Mucosa of stomach (tissue), 1 donor: ENCODE measurements at regions not wholly inside any gene's neighbourhood (a gene's known extent, or its start where the extent isn't known, plus 50 kb on each side); places are given as distances from the start of the nearest gene placed in this dataset.

ENCODE experiments used
- H3K27me3 ChIP-seq: one replicate; pipeline ENCODE4 v1.7.0; 2013; ENCODE audit warnings: mild to moderate bottlenecking, low read length; ENCODE audit not compliant: control insufficient read depth, insufficient read depth
- H3K36me3 ChIP-seq: one replicate; pipeline ENCODE4 v1.7.0; 2013; ENCODE audit warnings: low read length; ENCODE audit not compliant: control insufficient read depth, insufficient read depth
- H3K4me1 ChIP-seq: one replicate; pipeline ENCODE4 v1.7.0; 2013; ENCODE audit warnings: mild to moderate bottlenecking, low read length; ENCODE audit not compliant: control insufficient read depth, insufficient read depth
- H3K4me3 ChIP-seq: one replicate; pipeline ENCODE4 v1.7.0; 2013; ENCODE audit warnings: low read length
- H3K9ac ChIP-seq: one replicate; pipeline ENCODE4 v1.7.0; 2013; ENCODE audit warnings: mild to moderate bottlenecking, low read length, moderate library complexity
- H3K9me3 ChIP-seq: one replicate; pipeline ENCODE4 v1.7.0; 2013; ENCODE audit warnings: mild to moderate bottlenecking, low read length, moderate library complexity; ENCODE audit not compliant: control insufficient read depth
- donor health status: Pancreatic carcinoma.

DNA sequence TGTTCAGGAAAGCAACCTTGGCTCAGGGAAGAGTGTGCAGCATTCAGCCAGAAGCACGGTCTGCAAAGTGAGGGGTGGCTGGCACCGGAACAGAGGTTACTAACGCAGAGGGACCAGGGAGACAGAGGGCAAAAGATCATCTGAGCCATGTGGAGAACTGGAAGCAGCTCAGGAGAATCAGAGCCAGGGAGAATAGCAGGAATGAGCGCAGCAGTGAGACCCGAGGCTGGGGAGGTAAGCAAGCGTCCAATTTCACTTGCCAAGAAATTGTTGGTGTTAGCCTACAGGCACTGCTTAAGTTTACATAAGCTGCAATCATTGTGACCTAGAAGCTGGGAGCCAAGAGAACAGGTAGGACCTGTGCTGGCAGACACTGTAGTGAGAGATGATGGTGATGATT is 372.6 kb upstream of the POU3F3 start:
- H3K9ac ChIP-seq: no peak overlapping the region
- no peaks in the 10 kb centered on the region for H3K4me1 ChIP-seq
- H3K9me3 ChIP-seq: no peaks in the 10 kb centered on the region
- H3K4me3 ChIP-seq: no peak overlapping the region
- H3K27me3 ChIP-seq: no peaks in the 10 kb centered on the region
- H3K36me3 ChIP-seq: no peaks in the 10 kb centered on the region

DNA sequence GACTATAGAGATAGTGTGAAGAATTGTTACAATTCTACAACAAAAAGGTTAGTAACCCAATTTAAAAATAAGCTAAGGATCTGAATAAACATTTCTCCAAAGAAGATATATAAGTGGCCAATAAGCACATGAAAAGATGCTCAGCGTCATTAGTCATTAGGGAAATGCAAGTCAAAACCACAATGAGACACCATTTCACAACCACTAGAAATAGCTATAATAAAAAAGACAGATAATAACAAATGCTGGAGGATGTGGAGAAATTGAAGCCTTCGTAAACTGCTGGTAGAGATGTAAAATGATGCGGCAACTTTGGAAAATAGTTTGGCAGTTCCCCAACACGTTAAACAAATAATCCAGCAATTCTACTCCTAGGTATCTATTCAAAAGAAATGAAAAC is 366.5 kb upstream of the POU3F3 start:
- H3K9ac ChIP-seq: no peak overlapping the region
- H3K4me3 ChIP-seq: no peak overlapping the region
- no peaks in the 10 kb centered on the region for H3K27me3 ChIP-seq
- no peaks in the 10 kb centered on the region for H3K36me3 ChIP-seq
- no peaks in the 10 kb centered on the region for H3K9me3 ChIP-seq
- H3K4me1 ChIP-seq: no peaks in the 10 kb centered on the region

GRCh38 chr2:104493698-104494097 is 360.2 kb upstream of the POU3F3 start:
- no peaks in the 10 kb centered on the region for H3K4me1 ChIP-seq
- no peaks in the 10 kb centered on the region for H3K36me3 ChIP-seq
- no peak overlapping the region for H3K9ac ChIP-seq
- no peaks in the 10 kb centered on the region for H3K27me3 ChIP-seq
- no peaks in the 10 kb centered on the region for H3K9me3 ChIP-seq
- H3K4me3 ChIP-seq: no peak overlapping the region

DNA sequence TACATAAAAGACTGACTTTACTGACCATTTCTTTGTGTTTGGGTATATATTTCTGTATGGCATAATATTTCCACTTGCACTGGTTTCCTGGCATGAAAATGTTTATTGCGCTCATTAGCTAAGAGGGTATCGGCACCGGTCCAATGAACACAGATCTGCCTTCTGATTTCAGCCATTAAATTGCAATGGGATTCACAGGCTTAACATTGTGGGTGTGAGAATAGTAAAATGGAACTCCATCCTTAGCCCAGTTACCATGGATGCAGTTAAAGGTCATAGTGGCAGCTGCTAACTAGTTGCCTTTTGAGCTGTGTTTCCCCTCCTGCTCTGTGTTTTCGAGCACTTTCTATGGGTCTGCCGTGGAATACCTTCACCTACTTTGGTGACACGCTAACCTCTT is 352.6 kb upstream of the POU3F3 start:
- no peaks in the 10 kb centered on the region for H3K9me3 ChIP-seq
- H3K9ac ChIP-seq: no peak overlapping the region
- no peaks in the 10 kb centered on the region for H3K36me3 ChIP-seq
- no peak overlapping the region for H3K4me3 ChIP-seq
- no peaks in the 10 kb centered on the region for H3K4me1 ChIP-seq
- H3K27me3 ChIP-seq: no peaks in the 10 kb centered on the region

GRCh38 chr2:104501929-104502328 is 352.0 kb upstream of the POU3F3 start:
- Histone ChIP-seq H3K9ac (no peak overlapping the region), H3K27me3 (no peaks in the 10 kb centered on the region), H3K9me3 (no peaks in the 10 kb centered on the region), H3K36me3 (no peaks in the 10 kb centered on the region), H3K4me1 (no peaks in the 10 kb centered on the region), H3K4me3 (no peak overlapping the region)

DNA sequence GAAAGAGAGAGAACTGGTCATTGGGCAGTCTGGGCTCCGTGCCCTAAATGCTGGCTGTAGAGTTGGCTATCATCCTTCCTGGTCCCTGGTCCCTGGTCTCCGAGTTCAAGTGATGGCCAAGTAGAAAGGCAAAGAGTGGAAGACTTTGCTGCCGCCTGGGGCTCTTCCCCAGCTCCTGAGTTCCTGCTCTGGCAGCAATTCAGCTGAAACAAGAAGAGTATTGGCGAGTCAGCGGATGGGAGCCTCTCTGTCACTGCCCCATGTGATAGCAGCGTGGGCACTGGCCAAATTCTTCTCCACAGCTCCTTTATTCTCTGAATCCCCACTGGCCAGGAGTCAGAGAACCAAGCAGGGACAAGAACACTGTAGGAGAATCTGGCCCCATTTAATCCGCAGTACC is 351.0 kb upstream of the POU3F3 start:
- H3K9me3 ChIP-seq: no peaks in the 10 kb centered on the region
- H3K4me1 ChIP-seq: no peaks in the 10 kb centered on the region
- no peak overlapping the region for H3K9ac ChIP-seq
- no peak overlapping the region for H3K4me3 ChIP-seq
- no peaks in the 10 kb centered on the region for H3K36me3 ChIP-seq
- H3K27me3 ChIP-seq: no peaks in the 10 kb centered on the region

- Histone ChIP-seq H3K9ac (no peak overlapping the region), H3K27me3 (no peaks in the 10 kb centered on the region), H3K9me3 (no peaks in the 10 kb centered on the region), H3K4me3 (no peak overlapping the region), H3K36me3 (no peaks in the 10 kb centered on the region), H3K4me1 (no peaks in the 10 kb centered on the region)
Observed at GRCh38 chr2:104504331-104505073, 349.4 kb upstream of the POU3F3 start.

- Histone ChIP-seq H3K36me3 (no peaks in the 10 kb centered on the region), H3K9ac (no peak overlapping the region), H3K9me3 (no peaks in the 10 kb centered on the region), H3K4me3 (no peak overlapping the region), H3K27me3 (no peaks in the 10 kb centered on the region), H3K4me1 (no peaks in the 10 kb centered on the region)
Observed at GRCh38 chr2:104518256-104518655, 335.7 kb upstream of the POU3F3 start.

DNA sequence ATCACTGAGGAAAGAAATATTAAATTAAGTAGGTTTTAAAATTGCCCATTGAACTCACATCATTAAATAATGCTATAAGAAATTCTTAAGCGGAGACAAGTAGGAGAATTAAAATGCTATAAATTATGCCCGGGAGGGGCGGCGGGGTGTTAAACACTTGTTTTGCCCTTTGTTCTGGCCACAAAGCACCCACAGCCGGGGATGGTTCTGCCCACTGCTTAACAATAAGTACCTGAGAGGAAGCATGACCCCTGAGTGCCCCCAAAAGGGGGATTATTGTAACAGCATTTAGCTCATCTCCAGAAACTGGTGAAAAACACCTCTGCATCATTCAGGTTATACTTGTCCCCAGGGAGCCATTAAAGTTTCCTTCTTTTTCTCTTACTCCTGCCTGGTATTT is 332.7 kb upstream of the POU3F3 start:
- H3K9me3 ChIP-seq: no peaks in the 10 kb centered on the region
- no peaks in the 10 kb centered on the region for H3K4me1 ChIP-seq
- H3K27me3 ChIP-seq: no peaks in the 10 kb centered on the region
- no peaks in the 10 kb centered on the region for H3K36me3 ChIP-seq
- H3K4me3 ChIP-seq: no peak overlapping the region
- no peak overlapping the region for H3K9ac ChIP-seq

DNA sequence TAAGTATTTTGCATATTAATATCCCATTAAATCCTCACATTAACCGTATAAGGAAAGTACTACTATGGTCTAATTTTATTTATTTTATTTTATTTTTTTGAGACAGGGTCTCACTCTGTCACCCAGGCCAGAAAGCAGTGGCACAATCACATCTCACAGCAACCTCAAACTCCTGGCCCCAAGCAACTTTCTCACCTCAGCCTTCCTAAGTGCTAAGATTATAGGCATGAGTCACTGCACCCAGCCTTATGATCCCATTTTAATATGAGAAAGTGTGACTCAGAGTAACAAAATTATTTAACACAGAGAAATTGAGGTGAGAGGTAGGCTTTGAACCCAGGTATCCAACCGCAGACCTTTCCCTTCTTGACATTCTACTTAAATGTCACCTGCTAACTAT is 330.0 kb upstream of the POU3F3 start:
- no peaks in the 10 kb centered on the region for H3K4me1 ChIP-seq
- H3K9ac ChIP-seq: no peak overlapping the region
- H3K27me3 ChIP-seq: no peaks in the 10 kb centered on the region
- no peaks in the 10 kb centered on the region for H3K36me3 ChIP-seq
- no peak overlapping the region for H3K4me3 ChIP-seq
- H3K9me3 ChIP-seq: no peaks in the 10 kb centered on the region

GRCh38 chr2:104528101-104528500 is 325.8 kb upstream of the POU3F3 start:
- no peaks in the 10 kb centered on the region for H3K36me3 ChIP-seq
- H3K4me1 ChIP-seq: no peaks in the 10 kb centered on the region
- no peaks in the 10 kb centered on the region for H3K9me3 ChIP-seq
- no peak overlapping the region for H3K9ac ChIP-seq
- no peak overlapping the region for H3K4me3 ChIP-seq
- H3K27me3 ChIP-seq: no peaks in the 10 kb centered on the region

DNA sequence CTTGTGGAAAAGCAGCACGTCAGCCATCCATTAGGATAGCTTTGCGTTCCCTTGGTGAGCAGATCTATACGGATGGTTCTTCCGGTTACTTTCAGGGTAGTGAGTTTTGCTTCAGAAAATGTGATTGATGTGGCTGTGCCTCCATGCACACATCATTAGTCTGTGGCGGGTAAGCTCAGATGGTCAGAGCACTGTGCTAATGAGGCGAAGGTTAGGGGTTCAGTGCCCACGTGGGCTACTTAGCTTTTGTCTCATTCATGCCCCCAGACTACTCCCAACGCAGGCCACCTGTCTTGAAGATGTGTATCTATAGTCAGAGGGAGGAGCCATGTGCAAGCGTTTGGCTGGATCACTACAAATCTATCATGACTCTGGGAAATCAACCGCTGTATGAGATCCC is 322.8 kb upstream of the POU3F3 start:
- no peaks in the 10 kb centered on the region for H3K4me1 ChIP-seq
- H3K4me3 ChIP-seq: no peak overlapping the region
- no peaks in the 10 kb centered on the region for H3K36me3 ChIP-seq
- no peak overlapping the region for H3K9ac ChIP-seq
- H3K27me3 ChIP-seq: no peaks in the 10 kb centered on the region
- no peaks in the 10 kb centered on the region for H3K9me3 ChIP-seq

DNA sequence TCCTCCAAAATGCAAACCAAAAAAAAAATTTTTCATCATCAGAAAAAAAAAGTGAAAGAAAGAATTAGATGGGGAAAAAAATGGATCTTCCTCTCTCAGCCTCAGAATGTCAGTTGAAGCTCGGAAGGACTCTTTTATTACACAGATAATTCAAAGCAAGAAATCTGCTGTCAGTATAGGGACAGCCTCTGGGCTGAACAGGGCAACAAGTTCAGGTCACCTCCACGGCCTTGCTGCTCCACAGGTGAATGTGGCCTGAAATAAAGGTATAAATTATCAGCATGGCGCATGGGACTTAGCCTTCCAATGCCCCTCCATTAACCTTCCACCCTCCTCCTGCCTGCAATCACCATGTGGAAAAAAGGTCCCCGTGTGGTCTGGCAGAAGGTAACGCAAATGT is 316.8 kb upstream of the POU3F3 start:
- Histone ChIP-seq H3K9ac (no peak overlapping the region), H3K27me3 (no peaks in the 10 kb centered on the region), H3K4me1 (peaks cover 11% of the 10 kb centered on the region), H3K36me3 (no peaks in the 10 kb centered on the region), H3K4me3 (no peak overlapping the region), H3K9me3 (no peaks in the 10 kb centered on the region)
